HUES48 (cell line): ENCODE measurements at regions not wholly inside any gene's neighbourhood (a gene's known extent, or its start where the extent isn't known, plus 50 kb on each side); places are given as distances from the start of the nearest gene placed in this dataset.

Experiments used
- H3K27ac ChIP-seq: one replicate; pipeline ENCODE4 v1.7.0; 2013; ENCODE audit warnings: low read depth, low read length, inconsistent platforms
- H3K27me3 ChIP-seq: 2 replicates; pipeline ENCODE4 v1.6.1; 2013; ENCODE audit warnings: mild to moderate bottlenecking, low read length; ENCODE audit not compliant: control insufficient read depth, insufficient read depth
- H3K36me3 ChIP-seq: 2 replicates; pipeline ENCODE4 v1.6.1; 2013; ENCODE audit warnings: low read length; ENCODE audit not compliant: control insufficient read depth, insufficient read depth
- H3K4me1 ChIP-seq: 2 replicates; pipeline ENCODE4 v1.6.1; 2013; ENCODE audit warnings: mild to moderate bottlenecking, low read length; ENCODE audit not compliant: control insufficient read depth, insufficient read depth
- H3K4me3 ChIP-seq: 2 replicates; pipeline ENCODE4 v1.5.1; 2013; ENCODE audit warnings: mild to moderate bottlenecking, low read depth, low read length
- H3K9ac ChIP-seq: 2 replicates; pipeline ENCODE4 v1.6.1; 2013; ENCODE audit warnings: mild to moderate bottlenecking, low read depth, low read length, moderate library complexity
- H3K9me3 ChIP-seq: 2 replicates; pipeline ENCODE4 v1.6.1; 2013; ENCODE audit warnings: low read length; ENCODE audit not compliant: control insufficient read depth, insufficient read depth

DNA sequence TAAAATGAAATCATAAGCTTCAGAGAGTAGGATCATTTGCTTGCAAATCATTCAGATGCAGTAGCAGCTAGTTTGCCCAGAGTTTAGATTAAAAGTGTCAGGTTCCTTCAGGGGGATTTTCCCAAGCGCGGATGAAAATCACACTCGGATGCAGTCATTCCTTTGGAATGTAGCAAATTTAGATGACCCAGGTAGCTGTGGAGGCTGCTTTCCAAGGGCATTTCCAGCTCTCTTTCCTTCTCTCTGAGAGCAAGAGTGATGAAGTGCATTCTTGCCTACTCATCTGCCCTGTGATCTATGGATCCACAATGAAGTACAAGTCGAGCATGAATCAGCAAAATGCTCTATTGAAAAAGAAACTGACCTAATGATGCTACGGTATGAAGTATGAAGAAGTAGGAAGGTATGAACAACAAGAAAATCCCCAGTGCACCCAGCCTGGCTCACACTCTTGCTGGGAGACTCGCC, 200.2 kb downstream of the PLK2 start:
- Histone ChIP-seq H3K27ac (peak overlapping the region; percentile 70), H3K9me3 (no peaks in the 10 kb centered on the region), H3K4me1 (peaks cover 14% of the 10 kb centered on the region), H3K4me3 (no peak overlapping the region), H3K9ac (no peak overlapping the region; the same call in 1 of the 2 replicates), H3K27me3 (no peaks in the 10 kb centered on the region), H3K36me3 (no peaks in the 10 kb centered on the region)

DNA sequence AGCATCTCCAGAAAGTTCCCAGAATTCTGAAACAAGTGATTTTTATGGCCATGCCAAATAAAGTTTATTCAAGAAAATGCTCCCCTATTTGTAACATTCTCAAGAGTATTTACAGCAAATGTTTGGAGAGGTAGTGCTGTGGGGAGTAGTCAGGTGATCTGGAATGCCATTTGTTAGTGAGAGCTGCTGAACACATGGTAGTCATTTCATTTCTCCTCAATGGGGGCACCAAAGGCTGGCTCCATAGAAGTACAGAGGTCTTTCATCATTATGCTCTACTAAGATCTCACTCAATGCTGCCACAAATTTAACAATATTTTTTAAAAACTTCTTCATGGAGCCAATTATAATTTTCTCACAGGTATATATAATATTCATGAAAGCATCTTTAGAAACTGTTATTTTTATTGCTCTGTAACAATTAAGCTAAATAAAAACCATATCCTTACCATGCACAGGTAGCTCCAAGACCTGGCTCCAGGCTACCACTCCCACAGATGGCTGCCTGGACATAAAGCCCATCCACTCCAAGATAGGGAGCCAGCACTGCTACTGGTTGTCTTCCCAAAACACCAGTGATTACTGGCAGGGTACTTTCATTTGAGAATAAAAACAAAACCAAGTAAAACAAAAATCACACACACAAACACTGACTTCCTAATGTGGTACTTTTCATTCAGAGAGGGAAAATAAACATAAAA, 200.8 kb downstream of the PLK2 start:
- H3K9me3 ChIP-seq: no peaks in the 10 kb centered on the region
- no peaks in the 10 kb centered on the region for H3K27me3 ChIP-seq
- H3K27ac ChIP-seq: peak overlapping the region; percentile 67
- H3K36me3 ChIP-seq: no peaks in the 10 kb centered on the region
- no peak overlapping the region for H3K9ac ChIP-seq
- H3K4me3 ChIP-seq: no peak overlapping the region
- peaks cover 14% of the 10 kb centered on the region for H3K4me1 ChIP-seq

DNA sequence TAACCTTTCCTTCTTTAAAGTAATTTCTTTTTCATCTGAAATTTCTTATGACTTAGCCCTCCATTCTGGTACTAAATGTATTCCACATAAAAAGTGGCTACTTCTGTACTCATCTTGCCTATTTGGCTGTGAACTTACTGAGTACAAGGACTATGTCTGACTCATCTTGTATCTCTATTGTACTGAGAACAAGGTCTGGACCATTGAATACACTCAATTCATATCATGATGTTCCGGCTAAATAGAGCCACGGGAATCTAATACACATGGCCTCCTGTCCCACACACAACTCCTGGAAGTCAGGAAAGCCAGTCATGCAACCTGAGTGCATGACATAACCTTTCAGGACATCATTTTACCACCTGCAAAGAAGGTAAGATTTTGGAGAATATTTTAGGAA, 203.9 kb downstream of the PLK2 start:
- H3K9ac ChIP-seq: no peak overlapping the region
- H3K4me1 ChIP-seq: peaks cover 14% of the 10 kb centered on the region
- H3K36me3 ChIP-seq: no peaks in the 10 kb centered on the region
- H3K9me3 ChIP-seq: no peaks in the 10 kb centered on the region
- no peak overlapping the region for H3K4me3 ChIP-seq
- no peaks in the 10 kb centered on the region for H3K27me3 ChIP-seq
- no peak overlapping the region for H3K27ac ChIP-seq

DNA sequence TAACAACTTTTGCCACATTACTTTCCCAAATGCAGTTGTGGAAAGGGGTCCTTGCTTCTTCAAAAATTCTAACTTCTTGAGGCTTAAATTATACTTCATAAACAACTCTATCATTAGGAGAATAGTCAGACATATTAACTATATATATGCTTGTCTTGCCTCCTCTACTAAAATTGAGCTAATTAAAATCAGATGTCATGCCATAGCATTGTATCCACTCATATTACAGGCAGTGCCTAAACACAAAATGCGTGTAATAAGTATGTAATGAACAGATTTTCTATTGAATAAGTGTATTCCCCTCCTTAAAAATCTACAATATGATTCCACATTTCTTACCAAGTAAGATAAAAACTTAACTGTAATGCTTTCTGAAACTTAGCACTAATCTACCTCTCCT, 204.5 kb downstream of the PLK2 start:
- Histone ChIP-seq H3K27me3 (no peaks in the 10 kb centered on the region), H3K9ac (no peak overlapping the region), H3K4me3 (no peak overlapping the region), H3K27ac (no peak overlapping the region), H3K9me3 (no peaks in the 10 kb centered on the region), H3K4me1 (peaks cover 12% of the 10 kb centered on the region), H3K36me3 (no peaks in the 10 kb centered on the region)

DNA sequence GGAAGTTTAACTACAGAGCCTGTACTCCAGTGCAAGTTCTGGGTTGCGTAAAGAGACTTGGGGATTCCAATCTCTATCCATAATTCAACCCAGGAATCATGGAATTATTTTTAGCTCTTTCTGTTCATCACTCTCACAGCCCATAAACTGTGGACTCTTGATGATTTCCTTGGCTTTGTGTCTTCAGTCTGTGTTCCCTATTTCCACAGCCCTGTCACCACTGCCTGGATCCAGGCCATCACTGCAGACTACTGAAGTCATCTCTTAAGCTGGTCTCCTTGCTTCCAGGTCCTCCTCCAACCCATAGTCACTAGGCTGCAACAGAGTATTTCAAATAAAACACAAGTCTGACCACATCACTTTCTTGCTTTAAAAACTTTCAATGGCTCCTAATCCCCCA, 211.7 kb downstream of the PLK2 start:
- Histone ChIP-seq H3K27me3 (no peaks in the 10 kb centered on the region), H3K9ac (no peak overlapping the region), H3K4me3 (no peak overlapping the region), H3K9me3 (no peaks in the 10 kb centered on the region), H3K27ac (no peak overlapping the region), H3K36me3 (no peaks in the 10 kb centered on the region), H3K4me1 (no peaks in the 10 kb centered on the region)

DNA sequence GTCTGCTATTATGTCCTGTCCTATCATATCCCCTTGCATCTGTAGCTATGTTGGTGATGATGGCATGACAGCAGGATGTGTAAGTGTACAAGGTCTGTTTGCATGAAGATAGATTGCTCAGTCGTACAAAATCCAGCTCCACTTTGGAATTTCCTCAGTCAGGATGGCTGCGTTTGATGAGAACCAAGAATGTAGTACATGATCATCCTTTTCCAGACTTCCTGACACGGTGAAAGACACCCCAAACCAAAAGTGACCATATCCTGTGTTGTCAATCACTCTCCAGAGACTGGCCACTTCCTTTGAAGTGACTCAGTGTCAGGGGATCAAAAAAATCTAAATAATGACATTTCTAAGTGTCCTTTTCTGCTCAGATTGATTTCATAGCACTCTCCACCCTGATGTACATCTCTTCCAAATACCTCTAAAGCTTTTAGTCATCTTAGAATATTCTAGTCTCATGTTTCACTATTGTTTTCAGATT, 213.4 kb downstream of the PLK2 start:
- Histone ChIP-seq H3K9me3 (no peaks in the 10 kb centered on the region), H3K4me3 (no peak overlapping the region), H3K36me3 (no peaks in the 10 kb centered on the region), H3K4me1 (no peaks in the 10 kb centered on the region), H3K27ac (no peak overlapping the region), H3K27me3 (no peaks in the 10 kb centered on the region), H3K9ac (no peak overlapping the region)

DNA sequence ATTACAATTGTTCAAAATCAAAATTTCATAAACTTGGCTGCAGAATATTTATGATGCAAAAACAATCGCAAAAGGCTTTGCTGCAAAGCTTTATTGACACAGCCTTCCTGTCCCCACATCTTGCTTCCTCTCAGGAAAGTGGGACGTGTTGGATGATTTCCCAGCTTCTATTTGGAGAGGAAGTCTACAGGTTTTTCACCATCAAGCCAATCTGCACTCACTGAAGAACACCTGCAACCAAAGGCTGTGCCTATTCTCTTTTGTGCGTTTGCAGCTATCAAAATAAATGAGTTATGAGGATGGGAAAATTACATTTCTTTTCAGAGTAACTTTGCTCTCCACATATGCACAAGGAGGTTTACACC, 214.4 kb downstream of the PLK2 start:
- Histone ChIP-seq H3K9me3 (no peaks in the 10 kb centered on the region), H3K36me3 (no peaks in the 10 kb centered on the region), H3K27ac (no peak overlapping the region), H3K9ac (no peak overlapping the region), H3K4me3 (no peak overlapping the region), H3K4me1 (no peaks in the 10 kb centered on the region), H3K27me3 (no peaks in the 10 kb centered on the region)

DNA sequence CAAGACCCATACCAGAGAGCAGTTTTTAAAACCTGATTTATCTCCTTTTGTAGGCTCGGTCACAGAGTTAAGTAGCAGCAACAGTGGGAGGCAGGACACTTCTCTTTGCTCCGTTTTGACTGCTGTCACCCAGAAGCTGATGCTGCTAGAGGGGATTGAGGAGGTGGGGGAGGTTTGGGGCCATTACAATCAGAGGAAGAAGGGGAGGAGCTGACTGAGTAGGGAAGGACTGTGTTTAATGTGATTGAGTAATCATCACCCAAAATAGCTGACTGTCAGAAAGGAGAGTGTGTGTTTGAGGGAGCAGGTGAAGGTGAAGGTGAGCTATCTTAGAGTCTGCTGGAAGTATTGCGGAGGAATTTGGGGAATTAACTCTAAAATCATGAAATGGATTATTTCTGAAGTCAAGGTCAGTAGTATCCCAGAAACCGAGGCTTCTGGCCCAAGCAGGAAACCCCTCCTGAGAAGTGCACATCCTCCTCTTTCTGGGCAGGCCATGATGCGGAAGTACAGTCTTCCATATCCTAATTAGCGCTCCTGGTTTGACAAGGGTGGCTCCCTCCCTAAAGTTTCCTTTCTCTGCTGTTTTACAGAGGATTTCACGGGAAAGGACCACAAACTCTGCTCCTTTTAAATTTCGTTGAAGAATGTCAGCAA, 214.9 kb downstream of the PLK2 start:
- Histone ChIP-seq H3K9ac (no peak overlapping the region), H3K4me3 (no peak overlapping the region), H3K36me3 (no peaks in the 10 kb centered on the region), H3K27me3 (no peaks in the 10 kb centered on the region), H3K27ac (no peak overlapping the region), H3K9me3 (no peaks in the 10 kb centered on the region), H3K4me1 (no peaks in the 10 kb centered on the region)

DNA sequence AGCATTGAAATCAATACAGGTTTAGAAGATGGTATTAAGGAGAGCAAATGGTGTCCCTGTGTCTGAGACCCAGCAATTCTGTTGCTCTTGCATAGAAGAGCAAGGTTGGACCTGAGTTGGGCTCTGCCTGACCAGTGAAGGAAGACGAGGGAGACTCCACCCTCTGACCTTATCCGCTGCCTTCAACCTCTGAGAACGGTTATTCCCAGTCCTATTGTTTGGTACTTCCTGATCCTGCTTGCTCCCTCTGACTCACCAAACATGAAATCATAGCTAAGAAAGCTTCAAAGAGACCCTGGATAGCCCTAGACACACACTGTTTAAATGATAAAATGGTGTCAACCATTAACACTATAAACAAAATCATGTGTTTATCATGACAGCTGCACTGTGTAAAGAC, 218.5 kb downstream of the PLK2 start:
- Histone ChIP-seq H3K36me3 (no peaks in the 10 kb centered on the region), H3K9me3 (no peaks in the 10 kb centered on the region), H3K4me3 (no peak overlapping the region), H3K9ac (no peak overlapping the region), H3K4me1 (no peaks in the 10 kb centered on the region), H3K27me3 (no peaks in the 10 kb centered on the region), H3K27ac (no peak overlapping the region)

DNA sequence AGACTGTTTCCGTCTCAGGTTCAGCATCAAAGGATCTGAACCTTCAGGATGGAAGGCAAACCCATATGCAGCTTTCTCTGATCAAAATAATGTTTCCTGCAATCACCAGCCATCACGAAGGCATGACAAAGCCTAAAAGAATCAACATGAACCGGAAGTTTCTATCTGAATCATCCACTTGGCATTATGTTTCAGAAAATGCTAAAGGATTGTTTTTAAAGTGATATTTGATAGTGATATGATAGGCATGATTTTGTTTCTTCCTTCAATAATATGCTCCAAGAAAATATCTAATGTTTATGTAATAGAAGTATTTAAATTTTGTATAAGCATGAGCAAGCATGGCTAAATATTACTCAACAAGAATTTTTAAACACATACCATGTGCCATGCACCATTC, 219.6 kb downstream of the PLK2 start:
- H3K27me3 ChIP-seq: no peaks in the 10 kb centered on the region
- H3K36me3 ChIP-seq: no peaks in the 10 kb centered on the region
- H3K9ac ChIP-seq: no peak overlapping the region
- no peak overlapping the region for H3K4me3 ChIP-seq
- no peaks in the 10 kb centered on the region for H3K4me1 ChIP-seq
- no peaks in the 10 kb centered on the region for H3K9me3 ChIP-seq
- H3K27ac ChIP-seq: no peak overlapping the region

DNA sequence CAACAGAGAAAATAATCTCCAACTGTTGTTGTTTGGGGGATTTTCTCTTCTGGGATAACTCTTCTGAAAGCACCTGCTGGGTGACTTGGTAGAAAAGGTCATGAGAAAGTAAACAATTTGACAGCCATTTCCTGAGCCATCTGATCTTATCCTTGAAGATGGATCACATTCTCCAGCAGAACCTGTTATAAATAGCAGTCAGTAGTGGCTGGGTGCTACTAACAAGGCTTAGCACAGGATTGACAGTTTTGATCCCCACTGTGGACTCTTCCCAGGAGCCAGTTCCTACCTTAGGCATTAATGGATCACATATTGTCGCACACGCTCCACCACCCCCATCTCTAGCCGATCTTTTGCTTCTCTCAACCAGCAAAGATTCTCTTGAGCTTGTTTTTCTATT, 220.2 kb downstream of the PLK2 start:
- Histone ChIP-seq H3K9ac (no peak overlapping the region), H3K27me3 (no peaks in the 10 kb centered on the region), H3K36me3 (no peaks in the 10 kb centered on the region), H3K4me1 (no peaks in the 10 kb centered on the region), H3K4me3 (no peak overlapping the region), H3K27ac (no peak overlapping the region), H3K9me3 (no peaks in the 10 kb centered on the region)
